ENCODE measurements at regions not wholly inside any gene's neighbourhood (a gene's known extent, or its start where the extent isn't known, plus 50 kb on each side); places are given as distances from the start of the nearest gene placed in this dataset.

- TF ChIP-seq ZXDC (CRISPR knock-in tag; IDR thresholded peaks at IDR 0.05) (no peak), HHEX (CRISPR knock-in tag; IDR thresholded peaks at IDR 0.05) (no peak), RXRA (CRISPR knock-in tag; IDR thresholded peaks at IDR 0.05) (no peak)
Measured at GRCh38 chr1:184867866-184868689, 106.2 kb downstream of the NIBAN1 start (continued).

GRCh38 chr1:184866991-184867788, 107.1 kb downstream of the NIBAN1 start:
- intact Hi-C loops (cut with micrococcal nuclease; ENCODE audit: unreplicated experiment) (no loop called here), in situ Hi-C loops (cut with HindIII; ENCODE audit: extremely low pct_ligation_motif_present, low pct_unique_long_range_greater_than_20kb) (no loop called here)
- H3K4me3 ChIP-seq (replicated peaks in 1 of 3; ENCODE audit: insufficient read depth in 1 of 3, low read depth in 2 of 3, low read length in 3 of 3) = no peak overlapping the region
- H3K27ac ChIP-seq (ENCODE audit: extremely low read length, insufficient read depth, low read length) = no peak overlapping the region
- no peaks in the 10 kb centered on the region for H3K79me2 ChIP-seq (ENCODE audit: insufficient read depth, low read length)
- H3K9me3 ChIP-seq (ENCODE audit: low read length) = no peaks in the 10 kb centered on the region
- no peaks in the 10 kb centered on the region for H3K36me3 ChIP-seq (replicated peaks in 1 of 2; ENCODE audit: control insufficient read depth in 1 of 2, insufficient read depth in 2 of 2, low read length in 2 of 2)
- H3K27me3 ChIP-seq (ENCODE audit: control insufficient read depth in 1 of 2, insufficient read depth in 2 of 2, low read length in 2 of 2) = peaks cover 0 to 3% of the 10 kb centered on the region in 2 experiments; a peak in 1 of 5 replicates
- H3K4me2 ChIP-seq (ENCODE audit: low read depth, low read length) = no peak overlapping the region
- DNase-seq (ENCODE audit: low spot score) = no peak
- BruUV-seq (replicated peaks) = no TSS peak
- H3K9ac ChIP-seq (ENCODE audit: insufficient read depth, low read depth, low read length) = no peak overlapping the region
- 0 out of 2 replicates have a peak, but pooled peaks cover under 1% of the 10 kb centered on the region for H3K4me1 ChIP-seq (ENCODE audit: insufficient read depth, low read length)
- FAIRE-seq = no peak
- WGBS (ENCODE audit: low lambda C conversion rate) = 14% methylated on average over 6 of the region's 6 CpGs
- ChIA-PET POLR2A (no interaction called here), CTCF (ENCODE audit: low intra/inter-chr PET ratio, low total read pairs) (no interaction called here)
- TF ChIP-seq ZNF256 (CRISPR knock-in tag; conservative IDR thresholded peaks at IDR 0.05) = no peak
- TF ChIP-seq ZFP36 (IDR thresholded peaks at IDR 0.05; ENCODE audit: borderline replicate concordance, low read depth, low read length, partially characterized antibody) = no peak
- TF ChIP-seq HOXA7 (CRISPR knock-in tag; IDR thresholded peaks at IDR 0.05) = no peak
- no peak for TF ChIP-seq GPN1 (CRISPR knock-in tag; IDR thresholded peaks at IDR 0.05; ENCODE audit: borderline replicate concordance)
- no peak for TF ChIP-seq CCAR2 (optimal IDR thresholded peaks at IDR 0.05; ENCODE audit: low read depth, low read length)
- TF ChIP-seq GMEB2 (CRISPR knock-in tag; IDR thresholded peaks at IDR 0.05; ENCODE audit: low read depth) = no peak
- no peak for TF ChIP-seq YEATS4 (CRISPR knock-in tag; IDR thresholded peaks at IDR 0.05; ENCODE audit: borderline replicate concordance)
- no peak for TF ChIP-seq ZNF382 (CRISPR knock-in tag; IDR thresholded peaks at IDR 0.05; ENCODE audit: borderline replicate concordance)
- no peak for TF ChIP-seq HOXA5 (CRISPR knock-in tag; IDR thresholded peaks at IDR 0.05)
- TF ChIP-seq ZNF550 (CRISPR knock-in tag; IDR thresholded peaks at IDR 0.05; ENCODE audit: borderline replicate concordance) = no peak
- no peak for TF ChIP-seq MTERF4 (CRISPR knock-in tag; IDR thresholded peaks at IDR 0.05)
- no peaks in the 10 kb centered on the region for H4K20me1 ChIP-seq (ENCODE audit: insufficient read depth, low read length)
- H2AFZ ChIP-seq (ENCODE audit: low read length) = no peak overlapping the region
- no peak for ATAC-seq
